ENCODE measurements at regions not wholly inside any gene's neighbourhood (a gene's known extent, or its start where the extent isn't known, plus 50 kb on each side); places are given as distances from the start of the nearest gene placed in this dataset.
"Not testable (repeated sequence)": the region's sequence is repeated elsewhere in the genome, so short reads cannot be mapped to it uniquely, and the experiment has no call there.

DNA sequence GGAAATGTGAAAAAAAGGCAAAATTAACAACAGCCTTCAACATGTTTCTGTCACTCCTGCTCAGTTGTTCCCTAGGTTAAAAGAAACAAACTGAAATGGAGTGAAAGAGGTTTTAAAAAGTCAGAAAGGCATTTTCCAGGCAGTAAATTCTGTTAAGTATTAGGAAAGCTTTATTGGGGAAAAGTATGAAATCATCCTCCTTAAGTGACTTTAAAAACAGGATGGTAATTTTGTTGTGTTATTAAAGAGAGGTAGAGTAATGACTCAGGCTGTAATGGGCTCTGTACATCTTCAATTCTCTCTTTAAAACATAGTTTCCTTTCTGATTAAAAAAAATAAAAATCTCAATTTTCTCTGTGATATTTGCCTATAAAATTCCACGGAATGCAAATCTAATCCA is 81.1 kb downstream of the OTOL1 start:
- Mint-ChIP-seq H3K4me1 (no peaks in the 10 kb centered on the region), H3K4me3 (no peak overlapping the region), H3K27me3 (no peaks in the 10 kb centered on the region), H3K27ac (no peak overlapping the region), H3K36me3 (no peaks in the 10 kb centered on the region), H3K9me3 (no peaks in the 10 kb centered on the region)

DNA sequence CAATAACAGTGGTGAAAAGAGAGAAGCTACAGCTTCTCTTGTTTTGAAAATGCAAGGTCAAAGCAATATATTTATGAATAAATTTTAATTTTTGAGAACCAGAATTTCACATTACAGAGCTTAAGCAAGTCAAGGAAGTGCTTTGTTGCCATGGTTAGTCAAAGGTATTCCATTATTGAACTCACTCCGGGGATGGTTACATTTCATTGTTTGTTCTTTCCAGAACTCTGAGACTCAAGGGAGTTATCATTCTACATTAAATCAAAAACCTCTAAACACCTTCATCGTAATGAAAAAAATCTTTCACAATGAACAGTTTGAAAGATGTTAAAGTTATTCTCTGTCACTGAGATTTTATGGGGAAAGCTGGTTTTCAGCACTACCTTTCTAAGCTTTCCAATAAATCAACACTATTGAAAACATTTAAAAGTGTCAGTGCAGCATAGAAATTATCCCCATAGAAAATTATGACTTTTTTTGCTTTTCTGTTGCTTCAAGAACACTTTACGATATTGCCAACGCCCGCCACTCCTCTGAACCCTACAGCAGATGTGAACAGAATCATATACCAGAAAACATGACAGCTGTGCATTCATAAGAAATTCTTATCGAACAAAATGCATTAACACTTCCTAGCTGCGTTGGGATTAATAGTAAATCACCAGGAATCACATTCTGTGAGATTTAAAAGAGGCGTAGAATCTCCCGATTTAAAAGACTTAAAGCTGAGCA is 83.0 kb downstream of the OTOL1 start:
- Mint-ChIP-seq H3K36me3 (no peaks in the 10 kb centered on the region), H3K27me3 (no peaks in the 10 kb centered on the region), H3K4me1 (no peaks in the 10 kb centered on the region), H3K4me3 (no peak overlapping the region), H3K9me3 (no peaks in the 10 kb centered on the region), H3K27ac (no peak overlapping the region)

DNA sequence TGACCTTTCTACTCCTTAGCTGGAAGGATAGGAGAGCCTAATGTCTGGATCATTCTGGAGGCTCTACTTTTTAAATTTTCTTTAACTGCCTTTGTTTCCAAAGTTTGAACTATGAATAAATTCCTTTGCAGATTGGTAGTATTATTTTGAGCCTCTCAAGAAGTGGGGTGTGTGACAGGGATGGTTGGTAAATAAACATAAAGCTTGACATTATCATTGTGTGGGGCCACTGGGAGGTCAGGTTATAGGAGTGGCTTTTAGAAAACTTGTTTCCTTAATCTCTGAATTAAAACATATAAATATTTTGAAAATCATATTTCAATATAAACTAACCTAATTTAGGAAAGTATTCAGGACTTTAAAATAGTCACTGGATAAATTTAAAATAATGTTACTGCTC is 89.3 kb downstream of the OTOL1 start:
- Mint-ChIP-seq H3K9me3 (peaks cover 3% of the 10 kb centered on the region in 3 donors), H3K4me1 (no peaks in the 10 kb centered on the region), H3K4me3 (no peak overlapping the region), H3K36me3 (no peaks in the 10 kb centered on the region), H3K27me3 (no peaks in the 10 kb centered on the region), H3K27ac (no peak overlapping the region)

DNA sequence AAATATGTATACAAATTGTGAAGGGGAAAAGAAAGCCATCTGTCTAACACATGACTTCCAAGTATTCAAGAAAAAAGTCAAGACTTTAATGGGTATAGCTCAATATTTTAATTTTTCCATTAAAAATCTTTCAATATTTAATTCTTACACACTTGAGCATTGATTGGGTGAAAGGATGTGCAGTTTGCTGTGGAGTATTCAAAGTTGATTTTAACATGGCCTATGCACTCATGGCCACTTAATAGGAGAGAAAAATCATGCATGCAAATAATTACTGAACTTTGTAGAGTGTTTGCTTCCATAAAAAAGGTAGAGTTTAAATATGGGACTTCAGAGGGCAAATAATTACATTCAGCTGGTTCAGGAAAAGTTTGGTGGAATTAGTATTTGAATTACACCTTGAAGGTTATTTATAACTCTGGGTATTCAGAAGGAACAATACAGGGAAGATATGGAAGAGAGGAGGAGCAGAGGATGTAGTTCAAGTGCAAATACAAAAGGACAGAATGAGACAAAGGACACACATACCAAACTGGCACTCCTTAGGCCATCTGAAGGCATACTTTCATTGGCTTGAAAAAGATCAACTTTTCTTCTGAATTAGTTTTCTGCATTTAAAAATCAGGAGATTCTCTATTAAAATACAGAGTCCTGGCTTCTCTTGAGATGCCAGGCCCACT is 90.1 kb downstream of the OTOL1 start:
- Mint-ChIP-seq H3K4me1 (no peaks in the 10 kb centered on the region), H3K36me3 (no peaks in the 10 kb centered on the region), H3K4me3 (no peak overlapping the region), H3K27me3 (no peaks in the 10 kb centered on the region), H3K27ac (no peak overlapping the region), H3K9me3 (peaks cover 7 to 10% (median 8%) of the 10 kb centered on the region in 3 donors)

DNA sequence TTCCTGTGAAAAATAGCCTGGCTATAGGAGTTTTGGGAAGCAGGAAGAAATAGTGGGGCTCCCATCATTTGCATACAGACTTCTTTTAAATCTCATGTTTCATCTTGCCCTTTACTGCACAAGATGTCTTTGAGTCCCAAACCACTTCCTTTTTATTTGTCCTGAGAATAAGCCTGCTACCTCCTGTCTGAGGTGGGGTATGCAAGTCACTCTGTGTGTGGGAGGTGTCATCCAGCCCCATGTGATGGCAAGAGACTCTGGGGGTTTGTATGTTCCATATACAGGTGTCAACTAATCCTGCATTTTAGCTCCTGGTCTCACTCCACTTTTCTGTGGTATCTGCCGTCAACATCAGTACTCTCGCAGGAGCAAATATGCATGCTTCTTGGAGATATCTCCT is 102.0 kb downstream of the OTOL1 start:
- Mint-ChIP-seq H3K36me3 (no peaks in the 10 kb centered on the region), H3K9me3 (peaks cover 0 to 4% (median 0%) of the 10 kb centered on the region in 3 donors), H3K4me1 (no peaks in the 10 kb centered on the region), H3K27me3 (peaks cover 1% of the 10 kb centered on the region), H3K4me3 (no peak overlapping the region), H3K27ac (no peak overlapping the region)

DNA sequence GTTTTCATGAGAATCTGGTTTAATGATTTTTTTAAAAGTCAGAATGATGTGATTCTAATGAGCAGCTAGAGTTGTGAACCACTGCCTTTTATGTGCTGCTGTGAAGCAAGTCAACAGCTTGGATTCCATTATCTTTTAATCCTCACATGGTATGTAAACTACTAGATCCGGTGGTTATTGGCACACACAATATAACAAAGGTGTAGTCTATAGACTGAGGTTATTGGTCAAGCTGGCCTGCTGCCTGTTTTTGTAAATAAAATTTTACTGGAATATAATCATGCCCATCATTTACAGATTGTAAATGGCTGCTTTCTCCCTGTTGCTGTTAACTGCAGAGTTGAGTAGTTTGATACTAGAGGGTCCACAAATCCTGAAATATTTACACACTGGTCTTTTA is 103.1 kb downstream of the OTOL1 start:
- Mint-ChIP-seq H3K27me3 (peaks cover 1% of the 10 kb centered on the region), H3K4me1 (no peaks in the 10 kb centered on the region), H3K36me3 (no peaks in the 10 kb centered on the region), H3K27ac (no peak overlapping the region), H3K9me3 (peaks cover 0 to 5% (median 0%) of the 10 kb centered on the region in 3 donors), H3K4me3 (no peak overlapping the region)

DNA sequence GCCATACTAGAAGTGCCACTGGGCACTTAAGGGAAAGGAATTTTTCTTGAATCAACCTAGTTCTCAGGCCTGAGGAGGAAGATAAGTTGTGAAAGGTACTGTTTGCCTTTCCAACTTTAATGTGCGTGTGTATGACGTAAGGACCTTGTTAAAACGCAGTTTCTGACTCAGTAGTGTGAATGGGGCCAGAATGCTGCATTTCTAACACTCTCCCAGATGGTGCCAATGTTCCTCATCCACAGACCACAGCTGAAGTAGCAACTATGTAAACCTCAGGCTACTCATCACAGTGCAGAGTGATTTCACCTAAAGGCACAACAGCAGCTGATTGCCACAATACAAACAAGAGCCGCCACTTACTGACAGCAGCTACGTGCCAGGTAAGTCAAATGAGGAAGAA is 103.6 kb downstream of the OTOL1 start:
- H3K27ac Mint-ChIP-seq, result no peak overlapping the region
- H3K9me3 Mint-ChIP-seq, result peaks cover 0 to 5% (median 0%) of the 10 kb centered on the region in 3 donors
- H3K4me3 Mint-ChIP-seq, result no peak overlapping the region
- H3K27me3 Mint-ChIP-seq, result peaks cover 1% of the 10 kb centered on the region
- H3K36me3 Mint-ChIP-seq, result no peaks in the 10 kb centered on the region
- H3K4me1 Mint-ChIP-seq, result no peaks in the 10 kb centered on the region

DNA sequence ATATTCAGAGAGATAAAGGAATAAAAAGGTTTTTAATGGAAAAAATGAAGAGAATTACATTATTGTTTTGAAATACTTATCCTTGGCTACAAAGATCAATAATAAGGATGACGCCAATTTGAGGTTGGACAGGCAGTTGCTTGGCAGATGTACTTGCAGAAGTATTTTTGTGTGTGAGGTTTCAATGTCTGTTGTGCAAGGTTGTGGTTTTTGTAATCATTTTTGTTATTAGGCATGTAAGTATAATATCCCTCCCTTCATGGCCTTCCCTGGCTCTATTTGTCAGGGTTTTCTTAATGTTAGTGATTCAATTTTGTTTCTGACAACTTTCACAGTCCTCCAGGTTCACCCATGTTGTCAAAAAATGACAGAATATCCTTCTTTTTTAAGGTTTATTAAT is 105.9 kb downstream of the OTOL1 start:
- no peaks in the 10 kb centered on the region for H3K4me1 Mint-ChIP-seq
- H3K36me3 Mint-ChIP-seq, result no peaks in the 10 kb centered on the region
- peaks cover 0 to 5% (median 0%) of the 10 kb centered on the region in 3 donors for H3K9me3 Mint-ChIP-seq
- no peak overlapping the region for H3K27ac Mint-ChIP-seq
- H3K4me3 Mint-ChIP-seq, result no peak overlapping the region
- H3K27me3 Mint-ChIP-seq, result peaks cover 1% of the 10 kb centered on the region

DNA sequence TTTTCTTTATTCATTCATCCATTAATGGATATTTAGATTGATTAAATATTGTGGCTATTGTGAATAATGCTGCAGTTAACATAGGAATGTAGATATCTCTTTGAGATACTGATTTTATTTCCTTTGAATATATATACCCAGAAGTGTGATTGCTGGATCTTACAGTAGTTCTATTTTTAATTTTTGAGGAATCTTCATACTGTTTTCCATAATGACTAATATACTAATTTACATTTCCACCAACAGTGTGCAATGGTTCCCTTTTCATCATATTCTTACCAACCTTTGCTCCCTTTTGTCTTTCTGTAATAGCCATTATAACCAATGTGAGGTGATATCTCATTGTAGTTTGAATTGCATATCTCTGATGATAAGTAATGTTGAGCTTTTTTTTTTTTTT is 106.3 kb downstream of the OTOL1 start:
- Mint-ChIP-seq H3K4me3 (no peak overlapping the region), H3K9me3 (peaks cover 0 to 5% (median 0%) of the 10 kb centered on the region in 3 donors), H3K27ac (no peak overlapping the region), H3K4me1 (no peaks in the 10 kb centered on the region), H3K36me3 (no peaks in the 10 kb centered on the region), H3K27me3 (peaks cover 1% of the 10 kb centered on the region)

DNA sequence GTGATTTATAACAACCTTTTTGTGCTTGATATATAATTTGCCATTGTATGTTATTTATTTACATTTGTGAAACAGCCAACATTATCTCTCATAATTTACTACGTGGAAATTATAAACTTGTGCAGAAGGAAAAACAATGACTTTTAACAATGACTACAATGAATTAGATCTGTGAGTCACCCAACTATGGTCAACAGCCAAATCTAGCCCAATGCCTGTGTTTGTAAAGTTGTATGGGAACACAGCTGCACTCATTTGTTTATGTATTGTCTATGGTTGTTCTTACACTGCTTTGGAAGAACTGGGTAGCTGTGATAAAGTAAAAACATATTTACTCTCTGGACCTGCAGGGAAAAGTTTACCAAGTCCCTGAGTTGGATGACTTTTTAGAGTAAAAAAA is 110.4 kb downstream of the OTOL1 start:
- Mint-ChIP-seq H3K36me3 (no peaks in the 10 kb centered on the region), H3K27ac (no peak overlapping the region), H3K9me3 (peaks cover 0 to 6% (median 1%) of the 10 kb centered on the region in 3 donors), H3K27me3 (no peaks in the 10 kb centered on the region), H3K4me3 (no peak overlapping the region), H3K4me1 (peaks cover 0 to 1% (median 0%) of the 10 kb centered on the region in 3 donors)

DNA sequence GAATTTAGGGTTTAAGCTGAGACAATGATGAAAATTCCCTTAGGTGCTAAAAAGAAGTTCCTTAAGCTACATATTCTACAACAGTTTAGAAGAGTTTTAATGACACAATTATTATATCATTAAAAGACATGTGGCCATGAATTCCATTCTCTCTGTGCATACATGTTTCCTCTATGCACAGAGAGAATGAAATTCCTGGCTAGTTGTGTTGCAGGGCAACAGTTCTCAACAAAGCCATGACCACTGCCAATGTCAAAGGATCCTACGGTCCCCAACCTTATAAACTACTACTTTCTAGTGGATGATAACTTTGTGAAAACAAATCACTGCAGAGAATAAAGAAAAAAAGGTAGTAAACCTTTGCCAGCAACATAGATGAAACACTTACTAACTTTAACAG is 122.7 kb downstream of the OTOL1 start:
- no peak overlapping the region for H3K4me3 Mint-ChIP-seq
- peaks cover 0 to 8% (median 5%) of the 10 kb centered on the region in 3 donors for H3K9me3 Mint-ChIP-seq
- H3K4me1 Mint-ChIP-seq, result no peaks in the 10 kb centered on the region
- no peaks in the 10 kb centered on the region for H3K27me3 Mint-ChIP-seq
- H3K36me3 Mint-ChIP-seq, result no peaks in the 10 kb centered on the region
- no peak overlapping the region for H3K27ac Mint-ChIP-seq

DNA sequence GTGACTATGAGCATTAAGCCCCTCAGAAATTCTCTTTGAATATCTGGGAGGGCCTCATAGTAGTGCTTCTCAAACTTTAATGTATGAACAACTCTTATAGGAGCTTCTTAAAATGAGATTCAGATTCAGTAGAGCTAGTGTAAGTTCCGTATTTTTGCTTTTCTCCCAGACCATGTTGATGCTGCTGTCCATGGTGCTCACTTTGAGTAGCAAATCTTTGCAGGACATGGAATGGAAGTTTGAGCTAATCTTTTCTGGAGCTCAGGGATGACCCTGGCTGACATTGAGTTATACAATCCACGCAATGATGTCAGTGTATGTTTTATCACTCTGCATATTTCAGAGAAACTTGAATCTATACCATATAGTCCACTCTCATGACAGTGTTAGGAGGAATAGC is 134.2 kb downstream of the OTOL1 start:
- Mint-ChIP-seq H3K4me3 (no peak overlapping the region), H3K27ac (no peak overlapping the region), H3K36me3 (no peaks in the 10 kb centered on the region), H3K4me1 (no peaks in the 10 kb centered on the region), H3K9me3 (peaks cover 0 to 4% (median 0%) of the 10 kb centered on the region in 3 donors), H3K27me3 (no peaks in the 10 kb centered on the region)

DNA sequence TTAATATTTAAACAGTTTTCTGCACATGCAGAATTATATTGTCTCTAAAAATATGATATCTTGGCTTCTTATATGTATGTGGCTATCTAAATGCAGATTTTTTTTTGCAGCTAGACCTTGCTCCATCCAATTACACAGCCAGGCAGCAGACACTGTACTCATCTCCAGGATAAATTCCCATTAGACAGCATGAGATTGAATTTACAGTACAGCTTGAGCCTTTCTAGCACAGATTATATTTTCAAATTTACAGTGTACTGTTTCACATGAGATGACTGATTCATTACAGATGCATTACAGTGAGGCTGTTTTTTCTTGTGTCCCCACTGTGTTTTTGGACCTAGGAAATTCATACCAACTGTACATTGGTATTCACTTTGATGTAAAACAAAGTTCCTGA is 134.9 kb downstream of the OTOL1 start:
- Mint-ChIP-seq H3K4me3 (no peak overlapping the region), H3K27me3 (no peaks in the 10 kb centered on the region), H3K4me1 (no peaks in the 10 kb centered on the region), H3K36me3 (no peaks in the 10 kb centered on the region), H3K27ac (no peak overlapping the region), H3K9me3 (peaks cover 0 to 4% (median 0%) of the 10 kb centered on the region in 3 donors)

DNA sequence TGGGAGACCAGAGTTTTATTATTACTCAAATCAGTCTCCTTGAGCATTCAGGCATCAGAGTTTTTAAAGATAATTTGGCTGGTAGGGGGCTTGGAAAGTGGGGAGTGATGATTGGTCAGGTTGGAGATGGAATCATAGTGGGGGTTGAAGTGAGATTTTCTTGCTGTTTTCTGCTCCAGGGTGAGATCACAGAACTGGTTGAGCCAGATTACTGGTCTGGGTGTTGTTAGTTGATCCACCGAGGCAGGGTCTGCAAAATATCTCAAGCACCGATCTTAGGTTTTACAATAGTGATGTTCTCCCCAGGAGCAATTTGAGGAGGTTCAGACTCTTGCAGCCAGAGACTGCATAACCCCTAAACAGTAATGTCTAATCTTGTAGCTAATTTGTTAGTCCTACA is 141.0 kb downstream of the OTOL1 start:
- Mint-ChIP-seq H3K27ac (no peak overlapping the region), H3K27me3 (no peaks in the 10 kb centered on the region), H3K36me3 (peaks cover 2% of the 10 kb centered on the region), H3K4me1 (no peaks in the 10 kb centered on the region), H3K9me3 (peaks cover 0 to 4% (median 0%) of the 10 kb centered on the region in 3 donors), H3K4me3 (no peak overlapping the region)

DNA sequence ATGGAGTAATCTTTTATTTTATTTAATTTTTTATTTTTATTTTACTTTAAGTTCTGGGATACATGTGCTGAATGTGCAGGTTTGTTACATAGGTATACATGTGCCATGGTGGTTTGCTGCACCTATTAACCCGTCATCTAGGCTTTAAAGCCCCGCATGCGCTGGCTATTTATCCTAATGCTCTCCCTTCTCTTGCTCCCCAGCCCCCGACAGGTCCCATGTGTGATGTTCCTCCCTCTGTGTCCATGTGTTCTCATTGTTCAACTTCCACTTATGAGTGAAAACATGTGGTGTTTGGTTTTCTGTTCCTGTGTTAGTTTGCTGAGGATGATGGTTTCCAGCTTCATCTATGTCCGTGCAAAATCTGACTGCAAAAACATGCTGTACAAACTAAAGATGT is 142.5 kb downstream of the OTOL1 start:
- not testable (repeated sequence) for H3K4me3 Mint-ChIP-seq, H3K36me3 Mint-ChIP-seq, H3K27ac Mint-ChIP-seq, H3K9me3 Mint-ChIP-seq, H3K27me3 Mint-ChIP-seq, H3K4me1 Mint-ChIP-seq

DNA sequence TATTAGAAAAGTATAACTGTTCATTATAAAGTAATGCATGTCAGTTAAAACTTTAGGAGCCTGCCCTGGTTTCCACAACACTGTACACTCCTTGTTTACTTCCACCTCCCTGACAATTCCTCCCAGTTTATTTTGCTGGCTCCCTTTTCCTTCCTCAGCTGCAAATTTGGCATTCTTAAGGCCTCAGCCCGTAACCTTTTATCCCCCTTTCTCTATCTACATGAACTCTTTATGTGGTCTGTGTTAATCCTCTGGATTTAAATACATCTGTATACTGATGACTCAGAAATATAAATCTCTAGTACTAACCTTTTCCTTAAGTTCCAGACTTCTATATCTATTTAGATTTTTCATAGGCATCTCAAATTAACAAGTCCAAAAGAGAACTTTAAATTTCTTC is 143.6 kb downstream of the OTOL1 start:
- H3K27me3 Mint-ChIP-seq, result no peaks in the 10 kb centered on the region
- peaks cover 2% of the 10 kb centered on the region for H3K36me3 Mint-ChIP-seq
- H3K27ac Mint-ChIP-seq, result no peak overlapping the region
- peaks cover 0 to 3% (median 0%) of the 10 kb centered on the region in 3 donors for H3K9me3 Mint-ChIP-seq
- no peak overlapping the region for H3K4me3 Mint-ChIP-seq
- H3K4me1 Mint-ChIP-seq, result no peaks in the 10 kb centered on the region
